GM23338 (cell line): ENCODE measurements at regions not wholly inside any gene's neighbourhood (a gene's known extent, or its start where the extent isn't known, plus 50 kb on each side); places are given as distances from the start of the nearest gene placed in this dataset.

Experiments
- ATAC-seq: fragments of 200-7000 bp; cut with Tn5 transposase; 3 replicates; pipeline ENCODE4 v1.9.1; 2020
- DNase-seq: peaks from one replicate; pipeline ENCODE4 v3.0.0-alpha.2; 2015; ENCODE audit warnings: low spot score
- H2AFZ ChIP-seq: fragments of 200-600 bp; sonication (generic); 2 replicates; pipeline ENCODE4 v1.8.0; 2016; ENCODE audit warnings: antibody characterized with exemption, mild to moderate bottlenecking, moderate library complexity
- H3F3A ChIP-seq: fragments of 200-600 bp; sonication (generic); replicated peaks from 2 replicates; pipeline ENCODE4 v1.8.0; 2017; ENCODE audit warnings: antibody characterized with exemption, mixed run types, low read depth
- H3K27ac ChIP-seq: fragments of 200-600 bp; sonication (generic); 2 replicates; pipeline ENCODE4 v1.6.1; 2016; ENCODE audit warnings: low read depth
- H3K27me3 ChIP-seq: fragments of 200-600 bp; sonication (generic); 2 replicates; pipeline ENCODE4 v1.8.0; 2016; ENCODE audit warnings: mild to moderate bottlenecking, mixed run types, moderate library complexity; ENCODE audit not compliant: insufficient read depth
- H3K36me3 ChIP-seq: fragments of 200-600 bp; sonication (generic); 2 replicates; pipeline ENCODE4 v1.8.0; 2016; ENCODE audit warnings: mild to moderate bottlenecking; ENCODE audit not compliant: insufficient read depth
- H3K4me1 ChIP-seq: fragments of 200-600 bp; sonication (generic); 2 replicates; pipeline ENCODE4 v1.8.0; 2016; ENCODE audit warnings: mild to moderate bottlenecking, moderate library complexity; ENCODE audit not compliant: insufficient read depth
- H3K4me2 ChIP-seq: fragments of 200-600 bp; sonication (generic); 2 replicates; pipeline ENCODE4 v1.7.1; 2017; ENCODE audit warnings: mixed run types
- H3K4me3 ChIP-seq: fragments of 200-600 bp; sonication (generic); 2 replicates; pipeline ENCODE4 v1.6.1; 2016; ENCODE audit warnings: mixed run types
- H3K79me2 ChIP-seq: fragments of 200-600 bp; sonication (generic); replicated peaks from 2 replicates; pipeline ENCODE4 v1.8.0; 2017; ENCODE audit warnings: mild to moderate bottlenecking; ENCODE audit not compliant: insufficient read depth
- H3K9me2 ChIP-seq: fragments of 200-600 bp; sonication (generic); 2 replicates; pipeline ENCODE4 v1.8.0; 2017; ENCODE audit not compliant: insufficient read depth
- H4K20me1 ChIP-seq: fragments of 200-600 bp; sonication (generic); replicated peaks from 2 replicates; pipeline ENCODE4 v1.8.0; 2017; ENCODE audit warnings: mild to moderate bottlenecking; ENCODE audit not compliant: insufficient read depth
- H3K27ac Mint-ChIP-seq: 2 replicates; pipeline ENCODE4 v1.8.0; 2020; ENCODE audit warnings: inconsistent platforms, mild to moderate bottlenecking, moderate library complexity, mixed read lengths
- H3K27me3 Mint-ChIP-seq: 3 replicates; pipeline ENCODE4 v1.8.0; 2022; ENCODE audit warnings: low read depth, mild to moderate bottlenecking, moderate library complexity, mixed read lengths, inconsistent platforms; ENCODE audit not compliant: insufficient read depth, poor library complexity
- H3K36me3 Mint-ChIP-seq: 3 replicates; pipeline ENCODE4 v1.8.0; 2021; ENCODE audit warnings: low read depth, mild to moderate bottlenecking, inconsistent platforms, moderate library complexity, mixed read lengths
- H3K4me1 Mint-ChIP-seq: 3 replicates; pipeline ENCODE4 v1.8.0; 2020; ENCODE audit warnings: mild to moderate bottlenecking, inconsistent platforms, mixed read lengths
- H3K4me3 Mint-ChIP-seq: 3 replicates; pipeline ENCODE4 v1.8.0; 2021; ENCODE audit warnings: moderate library complexity, mild to moderate bottlenecking, inconsistent platforms, mixed read lengths
- H3K9me3 Mint-ChIP-seq: 3 replicates; pipeline ENCODE4 v1.8.0; 2020; ENCODE audit warnings: moderate library complexity, mild to moderate bottlenecking, inconsistent platforms, mixed read lengths
- CREB1 ChIP-seq: fragments of 250-450 bp; sonication (Bioruptor Pico); IDR thresholded peaks from 2 replicates; pipeline ENCODE4 v1.5.0; 2020; ENCODE audit warnings: low read depth, mild to moderate bottlenecking, moderate library complexity
- CTCF ChIP-seq, 2 experiments: fragments of 200-600 bp in 1 of 2; sonication (generic) in 1 of 2; conservative IDR thresholded peaks; 2 replicates each; pipeline versions ENCODE4 v1.5.1 to v1.6.1; 2016 to 2017; ENCODE audit warnings: antibody characterized with exemption in 2 of 2, low read depth in 2 of 2, mild to moderate bottlenecking in 2 of 2, moderate library complexity in 1 of 2
- EZH2 ChIP-seq: fragments of 200-600 bp; sonication (generic); IDR thresholded peaks from one replicate; pipeline ENCODE4 v1.8.0; 2017; ENCODE audit warnings: antibody characterized with exemption, mild to moderate bottlenecking, low read depth; ENCODE audit not compliant: unreplicated experiment
- EZH2phosphoT487 ChIP-seq: fragments of 200-600 bp; sonication (generic); IDR thresholded peaks from one replicate; pipeline ENCODE4 v1.8.1; 2018; ENCODE audit warnings: antibody characterized with exemption; ENCODE audit not compliant: unreplicated experiment
- JUNB ChIP-seq: IDR thresholded peaks from one replicate; pipeline ENCODE4 v1.6.1; 2016; ENCODE audit warnings: antibody characterized with exemption; ENCODE audit not compliant: unreplicated experiment
- NANOG ChIP-seq: IDR thresholded peaks from 2 replicates; pipeline ENCODE4 v1.6.1; 2016; ENCODE audit warnings: antibody characterized with exemption, borderline replicate concordance
- POLR2AphosphoS5 ChIP-seq: IDR thresholded peaks from 2 replicates; pipeline ENCODE4 v1.6.1; 2016; ENCODE audit warnings: antibody characterized with exemption, low read depth
- STAT1 ChIP-seq: IDR thresholded peaks from one replicate; pipeline ENCODE4 v1.6.1; 2016; ENCODE audit warnings: antibody characterized with exemption; ENCODE audit not compliant: unreplicated experiment
- ZNF114 ChIP-seq: fragments of 250-450 bp; sonication (Bioruptor Pico); IDR thresholded peaks from 2 replicates; pipeline ENCODE4 v1.5.0; 2020; ENCODE audit warnings: mild to moderate bottlenecking, moderate library complexity
- ZNF331 ChIP-seq: fragments of 250-450 bp; sonication (Bioruptor Pico); IDR thresholded peaks from 2 replicates; pipeline ENCODE4 v1.5.0; 2020; ENCODE audit warnings: low read depth, mild to moderate bottlenecking, moderate library complexity
- ZNF462 ChIP-seq: fragments of 250-450 bp; sonication (Bioruptor Pico); IDR thresholded peaks from 2 replicates; pipeline ENCODE4 v1.5.0; 2020; ENCODE audit warnings: mild to moderate bottlenecking, moderate library complexity
- TF ChIP-seq, protein P1 (sequence below): IDR thresholded peaks from 2 replicates; pipeline ENCODE4 v1.6.1; 2016; ENCODE audit warnings: antibody characterized with exemption
- TF ChIP-seq, protein P2 (sequence below): IDR thresholded peaks from one replicate; pipeline ENCODE4 v1.6.1; 2018; ENCODE audit warnings: antibody characterized with exemption; ENCODE audit not compliant: unreplicated experiment

DNA sequence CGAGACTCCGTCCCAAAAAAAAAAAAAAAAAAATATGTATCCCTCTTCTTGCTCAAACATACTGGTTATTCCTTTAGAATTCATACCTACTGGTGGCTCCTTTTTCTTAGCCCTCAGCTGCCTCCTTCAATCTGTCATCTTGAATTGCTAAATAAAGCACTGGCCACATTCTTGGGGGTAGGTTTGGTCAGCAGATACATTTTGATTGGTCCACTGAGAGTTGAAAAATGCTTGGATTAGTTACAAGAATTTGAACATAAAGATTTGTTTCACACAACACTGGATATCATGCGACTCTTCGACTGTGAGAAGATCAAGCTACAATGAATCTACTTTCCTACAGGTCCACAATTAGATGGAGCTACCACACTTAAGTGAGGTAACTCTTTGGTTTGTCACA lies 906.1 kb upstream of the SLC39A10 start:
- no peak overlapping the region for H3K4me2 ChIP-seq
- H3K36me3 ChIP-seq, result no peaks in the 10 kb centered on the region
- TF ChIP-seq, protein P1, sequence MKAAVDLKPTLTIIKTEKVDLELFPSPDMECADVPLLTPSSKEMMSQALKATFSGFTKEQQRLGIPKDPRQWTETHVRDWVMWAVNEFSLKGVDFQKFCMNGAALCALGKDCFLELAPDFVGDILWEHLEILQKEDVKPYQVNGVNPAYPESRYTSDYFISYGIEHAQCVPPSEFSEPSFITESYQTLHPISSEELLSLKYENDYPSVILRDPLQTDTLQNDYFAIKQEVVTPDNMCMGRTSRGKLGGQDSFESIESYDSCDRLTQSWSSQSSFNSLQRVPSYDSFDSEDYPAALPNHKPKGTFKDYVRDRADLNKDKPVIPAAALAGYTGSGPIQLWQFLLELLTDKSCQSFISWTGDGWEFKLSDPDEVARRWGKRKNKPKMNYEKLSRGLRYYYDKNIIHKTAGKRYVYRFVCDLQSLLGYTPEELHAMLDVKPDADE, result no peak
- TF ChIP-seq ZNF462 (CRISPR knock-in tag) (no peak), ZNF114 (CRISPR knock-in tag) (no peak), CREB1 (CRISPR knock-in tag) (no peak), ZNF331 (CRISPR knock-in tag) (no peak), CTCF (conservative IDR thresholded peaks at IDR 0.05; ENCODE audit: low read depth in 2 of 2) (no peak), EZH2 (no peak), NANOG (no peak), STAT1 (no peak), EZH2phosphoT487 (no peak), JUNB (no peak), POLR2AphosphoS5 (no peak)
- TF ChIP-seq, protein P2, sequence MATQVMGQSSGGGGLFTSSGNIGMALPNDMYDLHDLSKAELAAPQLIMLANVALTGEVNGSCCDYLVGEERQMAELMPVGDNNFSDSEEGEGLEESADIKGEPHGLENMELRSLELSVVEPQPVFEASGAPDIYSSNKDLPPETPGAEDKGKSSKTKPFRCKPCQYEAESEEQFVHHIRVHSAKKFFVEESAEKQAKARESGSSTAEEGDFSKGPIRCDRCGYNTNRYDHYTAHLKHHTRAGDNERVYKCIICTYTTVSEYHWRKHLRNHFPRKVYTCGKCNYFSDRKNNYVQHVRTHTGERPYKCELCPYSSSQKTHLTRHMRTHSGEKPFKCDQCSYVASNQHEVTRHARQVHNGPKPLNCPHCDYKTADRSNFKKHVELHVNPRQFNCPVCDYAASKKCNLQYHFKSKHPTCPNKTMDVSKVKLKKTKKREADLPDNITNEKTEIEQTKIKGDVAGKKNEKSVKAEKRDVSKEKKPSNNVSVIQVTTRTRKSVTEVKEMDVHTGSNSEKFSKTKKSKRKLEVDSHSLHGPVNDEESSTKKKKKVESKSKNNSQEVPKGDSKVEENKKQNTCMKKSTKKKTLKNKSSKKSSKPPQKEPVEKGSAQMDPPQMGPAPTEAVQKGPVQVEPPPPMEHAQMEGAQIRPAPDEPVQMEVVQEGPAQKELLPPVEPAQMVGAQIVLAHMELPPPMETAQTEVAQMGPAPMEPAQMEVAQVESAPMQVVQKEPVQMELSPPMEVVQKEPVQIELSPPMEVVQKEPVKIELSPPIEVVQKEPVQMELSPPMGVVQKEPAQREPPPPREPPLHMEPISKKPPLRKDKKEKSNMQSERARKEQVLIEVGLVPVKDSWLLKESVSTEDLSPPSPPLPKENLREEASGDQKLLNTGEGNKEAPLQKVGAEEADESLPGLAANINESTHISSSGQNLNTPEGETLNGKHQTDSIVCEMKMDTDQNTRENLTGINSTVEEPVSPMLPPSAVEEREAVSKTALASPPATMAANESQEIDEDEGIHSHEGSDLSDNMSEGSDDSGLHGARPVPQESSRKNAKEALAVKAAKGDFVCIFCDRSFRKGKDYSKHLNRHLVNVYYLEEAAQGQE, result no peak
- H4K20me1 ChIP-seq, result no peaks in the 10 kb centered on the region
- DNase-seq, result no peak
- Mint-ChIP-seq H3K4me1 (no peaks in the 10 kb centered on the region), H3K36me3 (no peaks in the 10 kb centered on the region), H3K9me3 (no peaks in the 10 kb centered on the region), H3K4me3 (no peak overlapping the region), H3K27me3 (no peaks in the 10 kb centered on the region), H3K27ac (no peak overlapping the region)
- no peaks in the 10 kb centered on the region for H3K27me3 ChIP-seq
- H3K4me3 ChIP-seq, result no peak overlapping the region
- H3K79me2 ChIP-seq, result no peaks in the 10 kb centered on the region
- H3F3A ChIP-seq, result no peaks in the 10 kb centered on the region
- H3K27ac ChIP-seq, result no peak overlapping the region
- no peak overlapping the region for H2AFZ ChIP-seq
- ATAC-seq, result no peak
- H3K9me2 ChIP-seq, result no peaks in the 10 kb centered on the region
- no peaks in the 10 kb centered on the region for H3K4me1 ChIP-seq
